Ishikawa (cell line): ENCODE measurements at regions not wholly inside any gene's neighbourhood (a gene's known extent, or its start where the extent isn't known, plus 50 kb on each side); places are given as distances from the start of the nearest gene placed in this dataset.

Source experiments
- EP300 ChIP-seq: IDR thresholded peaks from 2 replicates; pipeline ENCODE4 v1.6.1; 2012; ENCODE audit warnings: borderline replicate concordance
- MAX ChIP-seq: IDR thresholded peaks from 2 replicates; pipeline ENCODE4 v1.6.1; 2012
- TAF1 ChIP-seq: IDR thresholded peaks from 2 replicates; pipeline ENCODE4 v1.6.1; 2012; ENCODE audit warnings: low read depth, mild to moderate bottlenecking
- TF ChIP-seq, protein P1 (sequence below): IDR thresholded peaks from 2 replicates; pipeline ENCODE4 v1.6.1; 2012; ENCODE audit warnings: low read depth, mild to moderate bottlenecking

DNA sequence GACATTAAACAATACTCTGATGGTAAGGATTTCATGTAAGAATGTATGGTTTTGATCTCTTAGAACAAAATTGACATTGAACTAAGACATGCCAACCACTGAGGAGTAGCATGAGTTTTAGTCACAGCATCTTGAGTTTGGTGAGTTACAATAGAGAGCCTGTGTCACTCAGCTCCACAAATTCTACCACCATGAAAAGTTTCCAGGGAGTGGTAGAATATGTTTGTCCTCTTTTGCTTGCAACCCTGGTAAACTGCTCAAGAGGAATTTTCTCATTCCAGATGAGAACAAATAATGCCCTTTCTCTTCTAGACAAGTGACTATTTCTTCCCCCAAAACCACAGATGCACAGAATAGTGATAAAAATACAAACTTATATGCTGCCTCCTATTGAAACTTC lies 502.0 kb upstream of the VRK2 start:
- TF ChIP-seq MAX (no peak), TAF1 (no peak), EP300 (no peak)
- TF ChIP-seq, protein P1, sequence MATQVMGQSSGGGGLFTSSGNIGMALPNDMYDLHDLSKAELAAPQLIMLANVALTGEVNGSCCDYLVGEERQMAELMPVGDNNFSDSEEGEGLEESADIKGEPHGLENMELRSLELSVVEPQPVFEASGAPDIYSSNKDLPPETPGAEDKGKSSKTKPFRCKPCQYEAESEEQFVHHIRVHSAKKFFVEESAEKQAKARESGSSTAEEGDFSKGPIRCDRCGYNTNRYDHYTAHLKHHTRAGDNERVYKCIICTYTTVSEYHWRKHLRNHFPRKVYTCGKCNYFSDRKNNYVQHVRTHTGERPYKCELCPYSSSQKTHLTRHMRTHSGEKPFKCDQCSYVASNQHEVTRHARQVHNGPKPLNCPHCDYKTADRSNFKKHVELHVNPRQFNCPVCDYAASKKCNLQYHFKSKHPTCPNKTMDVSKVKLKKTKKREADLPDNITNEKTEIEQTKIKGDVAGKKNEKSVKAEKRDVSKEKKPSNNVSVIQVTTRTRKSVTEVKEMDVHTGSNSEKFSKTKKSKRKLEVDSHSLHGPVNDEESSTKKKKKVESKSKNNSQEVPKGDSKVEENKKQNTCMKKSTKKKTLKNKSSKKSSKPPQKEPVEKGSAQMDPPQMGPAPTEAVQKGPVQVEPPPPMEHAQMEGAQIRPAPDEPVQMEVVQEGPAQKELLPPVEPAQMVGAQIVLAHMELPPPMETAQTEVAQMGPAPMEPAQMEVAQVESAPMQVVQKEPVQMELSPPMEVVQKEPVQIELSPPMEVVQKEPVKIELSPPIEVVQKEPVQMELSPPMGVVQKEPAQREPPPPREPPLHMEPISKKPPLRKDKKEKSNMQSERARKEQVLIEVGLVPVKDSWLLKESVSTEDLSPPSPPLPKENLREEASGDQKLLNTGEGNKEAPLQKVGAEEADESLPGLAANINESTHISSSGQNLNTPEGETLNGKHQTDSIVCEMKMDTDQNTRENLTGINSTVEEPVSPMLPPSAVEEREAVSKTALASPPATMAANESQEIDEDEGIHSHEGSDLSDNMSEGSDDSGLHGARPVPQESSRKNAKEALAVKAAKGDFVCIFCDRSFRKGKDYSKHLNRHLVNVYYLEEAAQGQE, result no peak
